ENCODE measurements at regions not wholly inside any gene's neighbourhood (a gene's known extent, or its start where the extent isn't known, plus 50 kb on each side); places are given as distances from the start of the nearest gene placed in this dataset.

DNA sequence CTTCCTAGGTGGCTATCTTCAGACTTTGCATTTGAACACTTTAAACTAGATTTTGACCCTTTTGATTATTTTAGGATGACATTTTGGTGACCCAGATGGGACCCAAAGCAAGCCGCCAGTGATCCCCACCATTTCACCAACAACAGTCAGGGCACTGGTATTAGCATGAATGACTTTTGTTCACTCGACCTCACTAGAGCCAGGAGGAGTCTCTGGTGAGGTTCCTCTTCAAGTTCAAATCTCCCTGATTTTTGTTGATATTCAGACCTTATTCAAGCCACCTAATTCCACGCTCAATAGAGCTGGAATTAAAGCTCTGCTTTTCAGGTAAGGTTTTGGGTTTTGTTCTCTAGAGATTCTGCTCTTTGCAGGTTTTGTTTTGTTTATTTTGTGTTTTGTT is 202.3 kb downstream of the MREG start:
- intact Hi-C loops (cut with DNase I): no loop called here
- TF ChIP-seq, protein P1, sequence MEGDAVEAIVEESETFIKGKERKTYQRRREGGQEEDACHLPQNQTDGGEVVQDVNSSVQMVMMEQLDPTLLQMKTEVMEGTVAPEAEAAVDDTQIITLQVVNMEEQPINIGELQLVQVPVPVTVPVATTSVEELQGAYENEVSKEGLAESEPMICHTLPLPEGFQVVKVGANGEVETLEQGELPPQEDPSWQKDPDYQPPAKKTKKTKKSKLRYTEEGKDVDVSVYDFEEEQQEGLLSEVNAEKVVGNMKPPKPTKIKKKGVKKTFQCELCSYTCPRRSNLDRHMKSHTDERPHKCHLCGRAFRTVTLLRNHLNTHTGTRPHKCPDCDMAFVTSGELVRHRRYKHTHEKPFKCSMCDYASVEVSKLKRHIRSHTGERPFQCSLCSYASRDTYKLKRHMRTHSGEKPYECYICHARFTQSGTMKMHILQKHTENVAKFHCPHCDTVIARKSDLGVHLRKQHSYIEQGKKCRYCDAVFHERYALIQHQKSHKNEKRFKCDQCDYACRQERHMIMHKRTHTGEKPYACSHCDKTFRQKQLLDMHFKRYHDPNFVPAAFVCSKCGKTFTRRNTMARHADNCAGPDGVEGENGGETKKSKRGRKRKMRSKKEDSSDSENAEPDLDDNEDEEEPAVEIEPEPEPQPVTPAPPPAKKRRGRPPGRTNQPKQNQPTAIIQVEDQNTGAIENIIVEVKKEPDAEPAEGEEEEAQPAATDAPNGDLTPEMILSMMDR (IDR thresholded peaks at IDR 0.05; ENCODE audit: borderline replicate concordance, extremely low read depth, insufficient read depth): no peak
- Histone ChIP-seq H3K36me3 (ENCODE audit: control insufficient read depth in 2 of 3, insufficient read depth in 3 of 3, low read length in 3 of 3) (no peaks in the 10 kb centered on the region), H3K27ac (ENCODE audit: low read depth in 2 of 2, low read length in 2 of 2) (no peak overlapping the region), H3K4me1 (ENCODE audit: control insufficient read depth in 2 of 3, insufficient read depth in 2 of 3, low read depth in 1 of 3, low read length in 3 of 3) (no peaks in the 10 kb centered on the region), H3K9me3 (ENCODE audit: control insufficient read depth in 2 of 3, insufficient read depth in 1 of 3, low read length in 3 of 3) (no peaks in the 10 kb centered on the region), H3K27me3 (ENCODE audit: control insufficient read depth, insufficient read depth, low read length) (no peaks in the 10 kb centered on the region), H3K4me3 (ENCODE audit: low read length in 3 of 3) (no peak overlapping the region), H3K9ac (ENCODE audit: low read length in 3 of 3) (no peak overlapping the region)
- DNase-seq: no peak
- no peak for FAIRE-seq

DNA sequence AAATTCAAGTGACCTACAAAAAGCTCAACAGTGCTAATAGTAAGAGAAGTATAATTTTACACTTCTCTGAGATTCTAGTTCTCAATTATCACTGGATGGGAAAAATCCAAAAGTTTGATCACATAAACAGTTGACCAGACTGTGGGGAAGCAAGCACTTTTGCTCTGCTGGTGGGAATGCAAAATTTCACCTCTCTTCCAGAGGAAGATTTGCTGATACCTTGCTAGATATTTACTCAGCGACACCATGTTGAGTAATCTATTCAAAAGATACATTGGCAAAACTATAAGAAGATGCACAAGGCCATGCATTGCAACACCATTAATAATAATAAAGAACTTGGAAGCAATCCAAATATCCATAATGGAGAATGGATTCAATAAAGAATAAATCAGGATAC is 204.4 kb downstream of the MREG start:
- TF ChIP-seq, protein P1 (IDR thresholded peaks at IDR 0.05; ENCODE audit: borderline replicate concordance, extremely low read depth, insufficient read depth): no peak
- Histone ChIP-seq H3K4me3 (ENCODE audit: low read length in 3 of 3) (no peak overlapping the region), H3K27me3 (ENCODE audit: control insufficient read depth, insufficient read depth, low read length) (no peaks in the 10 kb centered on the region), H3K9me3 (ENCODE audit: control insufficient read depth in 2 of 3, insufficient read depth in 1 of 3, low read length in 3 of 3) (no peaks in the 10 kb centered on the region), H3K4me1 (ENCODE audit: control insufficient read depth in 2 of 3, insufficient read depth in 2 of 3, low read depth in 1 of 3, low read length in 3 of 3) (no peaks in the 10 kb centered on the region), H3K27ac (ENCODE audit: low read depth in 2 of 2, low read length in 2 of 2) (no peak overlapping the region), H3K36me3 (ENCODE audit: control insufficient read depth in 2 of 3, insufficient read depth in 3 of 3, low read length in 3 of 3) (no peaks in the 10 kb centered on the region), H3K9ac (ENCODE audit: low read length in 3 of 3) (no peak overlapping the region)
- DNase-seq (no peak), FAIRE-seq (no peak)
- intact Hi-C loops (cut with DNase I): no loop called here

DNA sequence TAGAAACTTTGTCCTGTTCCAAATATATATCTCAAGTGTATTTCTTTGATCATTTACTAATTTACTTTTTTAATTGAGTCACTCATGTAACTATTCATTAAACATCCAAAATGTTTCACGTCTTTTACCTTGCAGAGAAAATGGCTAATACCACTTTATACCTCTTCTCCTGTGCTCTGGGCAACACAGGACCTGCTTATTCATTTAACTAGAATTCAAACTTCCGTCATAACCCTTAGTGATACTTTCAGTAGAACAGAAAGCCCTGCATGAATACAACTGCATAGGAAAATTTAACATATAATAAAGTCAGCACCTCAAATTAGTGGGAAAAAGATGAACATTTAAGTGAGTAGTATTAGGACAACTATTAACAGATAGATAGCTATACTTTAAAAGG is 205.2 kb downstream of the MREG start:
- H3K27ac ChIP-seq (ENCODE audit: low read depth in 2 of 2, low read length in 2 of 2): no peak overlapping the region
- FAIRE-seq (no peak), DNase-seq (no peak)
- H3K36me3 ChIP-seq (ENCODE audit: control insufficient read depth in 2 of 3, insufficient read depth in 3 of 3, low read length in 3 of 3): no peaks in the 10 kb centered on the region
- H3K27me3 ChIP-seq (ENCODE audit: control insufficient read depth, insufficient read depth, low read length): no peaks in the 10 kb centered on the region
- H3K9ac ChIP-seq (ENCODE audit: low read length in 3 of 3): no peak overlapping the region
- intact Hi-C loops (cut with DNase I): no loop called here
- no peaks in the 10 kb centered on the region for H3K9me3 ChIP-seq (ENCODE audit: control insufficient read depth in 2 of 3, insufficient read depth in 1 of 3, low read length in 3 of 3)
- TF ChIP-seq, protein P1 (IDR thresholded peaks at IDR 0.05; ENCODE audit: borderline replicate concordance, extremely low read depth, insufficient read depth): no peak
- H3K4me3 ChIP-seq (ENCODE audit: low read length in 3 of 3): no peak overlapping the region
- H3K4me1 ChIP-seq (ENCODE audit: control insufficient read depth in 2 of 3, insufficient read depth in 2 of 3, low read depth in 1 of 3, low read length in 3 of 3): no peaks in the 10 kb centered on the region

DNA sequence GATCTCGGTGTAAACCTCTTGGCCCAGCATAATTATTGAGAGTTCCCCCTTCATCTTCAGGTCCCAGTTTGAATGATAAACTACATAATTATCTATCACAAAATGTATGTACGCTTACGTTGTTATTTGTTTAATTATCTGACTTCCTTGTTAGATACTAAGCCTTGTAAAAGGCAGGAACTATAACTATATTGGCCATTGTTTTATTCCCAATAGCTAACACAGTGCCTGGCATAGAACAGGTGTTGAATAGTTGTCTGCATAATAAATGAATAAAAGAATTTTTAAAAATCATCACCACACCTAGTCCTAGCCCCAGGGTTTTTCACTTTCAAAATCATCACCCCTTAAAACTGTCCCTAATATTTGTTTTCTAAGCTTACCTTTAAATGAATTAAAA is 207.9 kb downstream of the MREG start:
- no peak for DNase-seq
- no peaks in the 10 kb centered on the region for H3K27me3 ChIP-seq (ENCODE audit: control insufficient read depth, insufficient read depth, low read length)
- no peak overlapping the region for H3K4me3 ChIP-seq (ENCODE audit: low read length in 3 of 3)
- no peak for FAIRE-seq
- no peaks in the 10 kb centered on the region for H3K36me3 ChIP-seq (ENCODE audit: control insufficient read depth in 2 of 3, insufficient read depth in 3 of 3, low read length in 3 of 3)
- no peak overlapping the region for H3K9ac ChIP-seq (ENCODE audit: low read length in 3 of 3)
- TF ChIP-seq, protein P1 (IDR thresholded peaks at IDR 0.05; ENCODE audit: borderline replicate concordance, extremely low read depth, insufficient read depth): no peak
- intact Hi-C loops (cut with DNase I): no loop called here
- no peaks in the 10 kb centered on the region for H3K4me1 ChIP-seq (ENCODE audit: control insufficient read depth in 2 of 3, insufficient read depth in 2 of 3, low read depth in 1 of 3, low read length in 3 of 3)
- no peak overlapping the region for H3K27ac ChIP-seq (ENCODE audit: low read depth in 2 of 2, low read length in 2 of 2)
- H3K9me3 ChIP-seq (ENCODE audit: control insufficient read depth in 2 of 3, insufficient read depth in 1 of 3, low read length in 3 of 3): peaks cover 0 to 4% (median 0%) of the 10 kb centered on the region in 3 donors
